H1 (cell line): ENCODE measurements at regions not wholly inside any gene's neighbourhood (a gene's known extent, or its start where the extent isn't known, plus 50 kb on each side); places are given as distances from the start of the nearest gene placed in this dataset.

ENCODE experiments used
- CTCF ChIP-seq, 3 experiments: IDR thresholded peaks; 1 replicate in 2 of 3; 2 replicates in 1 of 3; pipeline versions ENCODE4 v1.5.1 to v1.6.1; 2011; ENCODE audit warnings: low read length in 3 of 3, mild to moderate bottlenecking in 3 of 3, inconsistent platforms in 2 of 3, low read depth in 1 of 3, moderate library complexity in 1 of 3; ENCODE audit not compliant: insufficient read depth in 1 of 3; ENCODE audit errors: control extremely low read depth in 1 of 3
- E2F6 ChIP-seq: IDR thresholded peaks from 2 replicates; pipeline ENCODE4 v1.6.1; 2012; ENCODE audit warnings: inconsistent platforms
- EZH2 ChIP-seq: fragments of 200-600 bp; sonication (generic); IDR thresholded peaks from 2 replicates; pipeline ENCODE4 v1.7.1; 2012; ENCODE audit warnings: low read depth, mild to moderate bottlenecking, moderate library complexity, low read length, inconsistent platforms; ENCODE audit not compliant: severe bottlenecking
- JUN ChIP-seq: IDR thresholded peaks from 2 replicates; pipeline ENCODE4 v1.6.1; 2011; ENCODE audit warnings: low read depth, mild to moderate bottlenecking, improper control_type of control experiment, low read length
- PHF8 ChIP-seq: fragments of 200-600 bp; sonication (generic); conservative IDR thresholded peaks from 2 replicates; pipeline ENCODE4 v1.7.1; 2012; ENCODE audit warnings: low read depth, mild to moderate bottlenecking, inconsistent platforms, low read length, moderate library complexity
- POLR2AphosphoS5 ChIP-seq: IDR thresholded peaks from 2 replicates; pipeline ENCODE4 v1.6.1; 2011; ENCODE audit warnings: low read depth, low read length
- RAD21 ChIP-seq, 2 experiments: IDR thresholded peaks in 1 of 2; conservative IDR thresholded peaks in 1 of 2; 2 replicates each; pipeline ENCODE4 v1.6.1; 2011; ENCODE audit warnings: low read depth in 2 of 2, low read length in 2 of 2, improper control_type of control experiment in 1 of 2, inconsistent platforms in 1 of 2, mild to moderate bottlenecking in 1 of 2, moderate library complexity in 1 of 2
- SAP30 ChIP-seq: fragments of 300-600 bp; sonication (generic); IDR thresholded peaks from 2 replicates; pipeline ENCODE4 v1.7.1; 2012; ENCODE audit warnings: low read length, moderate library complexity, mild to moderate bottlenecking, inconsistent platforms; ENCODE audit not compliant: insufficient read depth, insufficient replicate concordance
- SIN3A ChIP-seq, 2 experiments: IDR thresholded peaks in 1 of 2; conservative IDR thresholded peaks in 1 of 2; 2 replicates each; pipeline ENCODE4 v1.6.1; 2011 to 2012; ENCODE audit warnings: low read length in 2 of 2, improper control_type of control experiment in 1 of 2, low read depth in 1 of 2, mild to moderate bottlenecking in 1 of 2
- TAF1 ChIP-seq: IDR thresholded peaks from 2 replicates; pipeline ENCODE4 v1.6.1; 2011; ENCODE audit warnings: mild to moderate bottlenecking, low read depth, low read length
- TBP ChIP-seq: IDR thresholded peaks from 2 replicates; pipeline ENCODE4 v1.6.1; 2011; ENCODE audit warnings: low read depth, low read length, improper control_type of control experiment

DNA sequence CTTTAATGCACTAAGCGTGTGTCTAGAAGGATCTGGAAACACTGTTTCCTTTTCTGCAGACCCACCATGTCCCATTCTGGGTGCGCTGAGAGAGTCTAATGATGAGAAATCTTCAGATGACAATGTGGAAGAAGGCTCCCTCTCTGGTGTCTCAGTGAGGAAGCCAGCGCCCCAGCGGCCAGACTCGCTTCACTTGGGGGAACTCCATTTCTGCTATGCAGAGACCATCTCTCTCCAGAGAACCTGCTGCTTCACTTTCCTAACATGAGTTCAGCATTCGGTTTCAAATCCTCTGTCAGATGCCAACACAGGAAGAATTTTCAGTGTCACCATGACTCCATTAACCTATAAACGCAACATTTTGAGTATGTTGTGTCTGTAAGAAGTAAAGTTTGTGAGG lies 121.8 kb downstream of the SYF2 start:
- no peak for TF ChIP-seq RAD21 (IDR thresholded peaks at IDR 0.05 in 1 of 2, conservative IDR thresholded peaks at IDR 0.05 in 1 of 2; ENCODE audit: low read depth in 2 of 2, low read length in 2 of 2)
- no peak for TF ChIP-seq TBP
- no peak for TF ChIP-seq POLR2AphosphoS5
- TF ChIP-seq CTCF (IDR thresholded peaks at IDR 0.05; ENCODE audit: control extremely low read depth in 1 of 3, insufficient read depth in 1 of 3, low read depth in 1 of 3, low read length in 3 of 3): no peak
- no peak for TF ChIP-seq TAF1
- TF ChIP-seq SIN3A (conservative IDR thresholded peaks at IDR 0.05 in 1 of 2, IDR thresholded peaks at IDR 0.05 in 1 of 2; ENCODE audit: low read depth in 1 of 2, low read length in 2 of 2): no peak
- TF ChIP-seq EZH2: no peak
- no peak for TF ChIP-seq PHF8
- no peak for TF ChIP-seq E2F6
- TF ChIP-seq SAP30: no peak
- no peak for TF ChIP-seq JUN
